Sciatic nerve (tissue), 2 donors: ENCODE measurements at regions not wholly inside any gene's neighbourhood (a gene's known extent, or its start where the extent isn't known, plus 50 kb on each side); places are given as distances from the start of the nearest gene placed in this dataset.
A peak's percentile ranks its signal among the peaks of the same experiment; 100 is the strongest.

Experiments
- ATAC-seq: fragments of 200-7000 bp; cut with Tn5 transposase; one replicate; pipeline ENCODE4 v1.9.1; 2020; ENCODE audit warnings: mild to moderate bottlenecking, moderate library complexity
- DNase-seq: peaks from one replicate; pipeline ENCODE4 v3.0.0-alpha.2; 2020; ENCODE audit warnings: low spot score
- intact Hi-C: fragments of 100-400 bp; cut with DNase I; formaldehyde crosslinking; loops from one replicate; pipeline ENCODE4 v1.14.2; 2022
- donor health status: DM: no; HTN: no; CAD: no.
- donor health status: DM: no; HTN: no; CAD: no.

DNA sequence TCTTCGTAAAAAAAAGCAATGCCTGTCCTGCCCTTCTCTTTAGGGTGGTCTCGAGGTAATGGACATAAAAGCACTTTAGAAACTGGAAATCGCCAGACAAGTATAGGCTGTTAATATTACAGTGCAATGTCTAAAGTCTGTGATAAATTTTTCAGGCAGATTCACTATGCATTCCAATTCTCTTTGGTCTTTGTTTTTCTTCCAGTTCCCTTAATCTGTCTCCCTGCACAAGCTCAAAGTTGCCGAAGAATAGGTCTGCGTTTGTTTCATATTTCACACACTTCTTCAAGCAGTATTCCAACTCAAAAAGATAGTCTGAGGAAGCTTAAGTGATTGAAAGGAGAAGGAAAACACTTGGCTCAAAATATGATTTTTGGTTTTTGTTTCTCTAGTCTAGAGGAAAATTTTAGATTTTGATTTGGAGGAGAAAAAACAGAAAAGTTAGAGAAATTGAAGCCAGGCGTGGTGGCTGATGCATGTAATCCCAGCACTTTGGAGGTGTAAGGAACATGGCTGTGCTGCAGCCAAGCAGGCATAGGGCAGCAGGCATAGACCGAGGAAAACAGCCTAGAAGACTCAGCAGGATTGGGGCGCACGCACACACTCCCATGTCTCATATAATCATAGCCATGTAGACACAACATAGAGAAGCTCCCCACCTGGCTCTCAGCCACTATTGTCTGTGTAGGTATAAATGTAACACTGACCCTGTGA lies 96.2 kb upstream of the TMPO start:
- intact Hi-C loops = no loop called here
- peak; percentile 4 for ATAC-seq
- no peak for DNase-seq

DNA sequence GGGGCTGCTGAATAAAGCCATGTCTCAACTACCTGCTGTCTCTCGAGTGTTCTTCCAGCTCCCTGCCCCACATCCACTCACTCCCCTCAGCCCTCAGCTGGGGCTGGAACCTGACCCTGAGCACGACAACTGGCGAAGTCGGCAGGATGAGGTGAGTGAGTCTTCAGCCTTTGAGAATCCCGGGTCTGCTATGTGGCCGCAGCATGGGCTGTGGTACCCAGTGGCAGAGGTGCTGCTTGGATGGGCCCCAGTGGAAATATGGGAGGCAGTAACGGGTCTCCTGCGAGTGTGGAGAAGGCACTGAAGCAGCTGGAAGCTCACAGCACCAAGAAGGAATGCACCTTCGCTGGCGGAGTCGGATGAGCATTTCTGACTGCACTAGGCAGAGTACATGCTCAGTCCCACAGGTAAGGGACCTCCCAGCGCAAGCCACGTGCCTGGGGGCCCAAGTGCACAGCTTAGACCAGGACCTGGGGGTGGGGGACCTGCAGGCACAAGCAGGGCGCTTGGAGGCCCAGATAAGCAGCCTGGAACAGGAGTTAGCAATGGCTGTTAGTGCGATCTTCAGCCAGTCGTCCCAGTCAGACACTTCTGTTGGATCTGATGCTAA lies 95.5 kb upstream of the TMPO start:
- no peak for ATAC-seq
- no peak for DNase-seq
- intact Hi-C loops = loop anchor here (10.0 kb wide), 1 partner anchor 95 kb away; the partner anchor contains the start of gene TMPO

DNA sequence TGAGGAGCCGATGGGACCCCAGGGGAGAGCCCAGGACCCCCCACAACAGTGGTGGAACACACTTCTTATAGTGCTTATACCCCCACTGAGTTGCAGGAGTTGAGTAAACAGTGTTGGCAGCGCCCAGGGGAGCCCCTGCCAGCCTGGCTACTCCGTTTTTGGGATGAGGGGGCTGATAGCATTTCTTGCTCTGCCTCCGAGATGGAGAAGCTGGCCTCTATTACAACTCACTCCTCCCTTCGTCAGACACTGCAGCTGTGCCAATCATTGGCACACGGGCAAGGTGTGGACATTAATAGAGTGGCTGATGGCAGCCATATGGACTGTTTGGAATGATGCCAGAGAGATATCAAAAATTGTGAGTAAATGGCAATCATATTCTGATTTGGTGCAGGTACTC lies 94.9 kb upstream of the TMPO start:
- ATAC-seq (no peak), DNase-seq (no peak)
- intact Hi-C loops = loop anchor here (10.0 kb wide), 1 partner anchor 94 kb away; the partner anchor contains the start of gene TMPO

DNA sequence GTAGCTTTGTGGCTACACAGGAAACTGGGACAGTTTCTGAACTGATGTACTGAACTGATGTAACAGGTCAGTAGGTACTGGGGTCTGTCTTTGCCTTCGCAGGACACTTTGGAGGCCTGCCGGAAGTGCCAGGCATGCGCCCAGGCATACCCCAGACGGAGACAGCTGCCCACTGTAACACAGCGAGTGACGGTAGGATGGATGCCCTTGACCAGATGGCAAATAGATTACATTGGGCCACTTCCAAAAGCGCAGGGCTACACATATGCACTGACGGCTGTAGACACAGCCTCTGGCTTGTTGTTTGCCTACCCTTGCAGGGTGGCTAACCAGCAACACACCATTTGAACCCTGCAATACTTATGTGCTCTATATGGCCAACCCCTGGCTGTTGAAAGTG lies 94.1 kb upstream of the TMPO start:
- DNase-seq = no peak
- intact Hi-C loops = loop anchor here (10.0 kb wide), 1 partner anchor 93 kb away; the partner anchor contains the start of gene TMPO
- ATAC-seq = no peak

DNA sequence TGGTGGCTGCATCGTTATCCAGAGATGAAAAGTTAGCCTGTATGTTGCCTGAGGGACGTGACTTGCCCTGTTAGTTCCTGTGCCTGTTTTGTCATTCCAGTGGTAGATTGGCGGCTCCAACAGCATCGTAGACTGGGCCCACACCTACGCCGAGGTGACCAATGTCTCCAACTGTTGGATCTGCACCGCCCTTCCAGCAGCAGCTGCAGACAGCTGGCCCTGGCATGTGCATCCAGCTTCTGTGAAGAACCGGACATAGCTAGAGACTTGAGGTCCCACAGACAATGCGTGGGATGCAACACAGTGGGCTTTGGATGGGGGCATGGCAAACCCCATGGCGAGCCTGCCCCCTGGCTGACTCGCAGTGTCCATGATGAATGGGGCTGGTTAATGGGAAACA lies 93.0 kb upstream of the TMPO start:
- ATAC-seq (no peak), DNase-seq (no peak)
- intact Hi-C loops = loop anchor here (10.0 kb wide), 1 partner anchor 92 kb away; the partner anchor contains the start of gene TMPO

DNA sequence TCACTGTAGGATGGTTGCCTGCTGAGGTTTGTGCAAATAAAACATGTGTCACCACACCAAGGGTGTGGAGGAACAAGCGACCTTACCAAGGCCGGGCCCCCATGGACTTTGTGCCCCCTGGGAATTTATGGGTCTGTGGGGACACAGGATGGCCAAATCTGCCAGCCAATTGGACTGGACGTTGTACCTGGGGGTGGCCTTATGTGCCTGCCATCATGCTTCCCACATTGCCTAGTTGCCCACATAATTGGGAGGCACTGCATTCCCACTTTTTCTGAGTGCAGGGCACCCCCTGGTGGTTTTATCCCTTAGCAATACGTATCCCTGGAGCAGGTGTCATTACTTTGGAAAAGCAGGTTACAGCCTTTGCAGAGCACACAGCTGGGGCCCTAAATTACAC lies 92.6 kb upstream of the TMPO start:
- ATAC-seq (no peak), DNase-seq (no peak)
- intact Hi-C loops = loop anchor here (10.0 kb wide), 1 partner anchor 92 kb away; the partner anchor contains the start of gene TMPO

DNA sequence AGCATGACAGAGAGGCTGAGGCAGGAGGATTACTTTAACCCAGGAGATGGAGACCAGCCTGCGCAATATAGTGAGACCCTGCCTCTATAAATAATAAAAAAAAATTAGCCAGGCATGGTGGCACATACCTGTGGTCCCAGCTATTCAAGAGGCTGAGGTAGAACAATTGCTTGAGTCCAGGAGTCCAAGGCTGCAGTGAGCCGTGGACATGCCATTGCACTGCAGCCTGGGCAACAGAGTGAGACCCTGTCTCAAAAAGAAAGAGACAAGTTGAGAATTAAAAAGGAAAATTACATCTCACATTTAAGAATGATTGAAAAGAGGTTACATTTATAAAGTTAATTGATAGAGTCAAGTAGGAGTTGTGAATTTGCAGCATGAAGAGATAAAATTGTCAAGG lies 91.4 kb upstream of the TMPO start:
- intact Hi-C loops = loop anchor here (10.0 kb wide), 1 partner anchor 91 kb away; the partner anchor contains the start of gene TMPO
- ATAC-seq (no peak), DNase-seq (no peak)

DNA sequence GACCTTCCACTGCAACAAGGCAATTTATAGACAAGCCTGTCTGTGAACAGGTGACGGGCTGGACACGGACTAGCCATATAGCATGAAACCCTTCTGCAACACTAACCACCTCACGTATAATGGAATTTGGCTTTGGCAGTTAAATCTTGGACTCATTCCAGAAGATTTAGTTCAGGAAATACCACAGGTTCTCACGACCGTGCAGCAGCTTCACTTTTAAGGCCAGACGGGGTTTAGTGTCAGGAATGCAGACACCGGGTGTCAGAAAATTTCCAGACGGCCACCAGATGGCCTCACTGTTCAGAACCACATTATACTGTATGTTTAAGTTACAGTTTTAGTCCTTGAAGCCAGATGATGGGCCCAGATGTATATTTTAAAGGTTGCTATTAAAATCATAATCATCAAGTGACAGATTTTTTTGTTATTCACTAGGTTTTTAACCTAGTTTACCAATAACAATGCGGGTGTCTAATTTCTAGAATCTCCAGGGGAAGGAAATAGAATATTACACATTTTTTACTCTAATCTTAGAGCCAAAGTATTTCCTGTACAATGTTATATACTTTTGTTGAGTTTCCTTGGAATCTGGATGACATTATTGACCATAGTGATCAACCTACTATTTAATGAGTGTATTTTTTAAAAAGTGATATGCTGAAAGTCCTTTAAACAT lies 90.5 kb upstream of the TMPO start:
- ATAC-seq (peak; percentile 79), DNase-seq (peak; percentile 80)

DNA sequence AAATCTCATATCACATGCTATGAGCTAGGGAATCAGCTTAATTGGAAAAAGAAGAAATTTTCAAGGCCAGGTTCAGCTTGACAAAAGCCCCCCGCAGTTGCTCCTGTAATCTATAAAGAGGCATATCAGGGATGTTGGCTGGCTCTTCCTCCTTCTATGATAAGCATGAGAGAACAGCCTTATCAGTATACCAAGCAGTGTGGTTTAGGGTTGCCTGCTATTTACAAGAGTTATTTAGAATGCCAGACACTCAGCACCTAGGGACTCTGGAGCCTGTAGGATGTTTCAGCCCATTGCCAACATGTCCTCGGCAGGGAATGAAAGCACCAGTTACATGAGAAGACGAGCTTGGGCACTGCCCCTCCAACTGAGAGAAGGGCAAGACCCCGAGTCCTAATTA lies 89.5 kb upstream of the TMPO start:
- intact Hi-C loops = loop anchor here (10.0 kb wide), 1 partner anchor 89 kb away; the partner anchor contains the start of gene TMPO
- no peak for ATAC-seq
- DNase-seq = no peak

More for the DNA sequence above, 90.5 kb upstream of the TMPO start:
- intact Hi-C loops = loop anchor here (10.0 kb wide), 1 partner anchor 90 kb away; the partner anchor contains the start of gene TMPO

DNA sequence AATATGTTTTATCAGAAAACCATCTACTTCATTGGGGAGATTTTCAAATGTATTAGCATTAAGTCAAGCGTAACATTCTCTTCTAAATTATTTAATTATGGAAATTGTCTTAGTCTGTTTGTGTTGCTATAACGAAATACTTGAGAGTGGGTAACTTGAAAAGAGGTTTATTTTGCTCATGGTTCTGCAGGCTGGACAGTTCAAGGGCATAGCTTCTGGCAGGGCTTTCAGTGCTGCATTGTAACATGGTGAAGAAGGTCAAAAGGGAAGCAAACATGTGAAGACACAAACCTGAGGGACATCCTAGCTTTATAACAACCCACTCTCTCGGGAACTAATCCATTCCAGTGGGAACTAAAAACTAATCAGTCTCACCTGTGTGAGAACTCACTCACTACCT lies 84.3 kb upstream of the TMPO start:
- intact Hi-C loops = no loop called here
- DNase-seq (no peak), ATAC-seq (no peak)

DNA sequence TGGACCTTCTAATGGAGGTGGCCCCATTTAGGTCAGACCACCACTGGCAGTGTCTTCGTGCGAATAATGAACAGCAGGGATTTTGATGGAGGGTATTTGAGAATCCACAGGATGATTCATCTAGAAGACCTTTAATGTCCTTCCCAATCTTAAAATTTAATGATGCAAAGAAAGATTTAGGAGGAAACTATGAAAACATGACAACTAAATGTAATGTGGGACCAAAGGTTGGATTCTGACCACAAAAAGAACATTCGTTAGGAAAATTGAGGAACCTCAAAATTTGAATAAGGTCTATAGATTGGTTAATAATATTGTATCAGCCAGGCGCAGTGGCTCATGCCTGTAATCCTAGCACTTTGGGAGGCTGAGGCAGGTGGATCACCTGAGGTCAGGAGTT lies 78.2 kb upstream of the TMPO start:
- DNase-seq (no peak), ATAC-seq (no peak)
- intact Hi-C loops = no loop called here

DNA sequence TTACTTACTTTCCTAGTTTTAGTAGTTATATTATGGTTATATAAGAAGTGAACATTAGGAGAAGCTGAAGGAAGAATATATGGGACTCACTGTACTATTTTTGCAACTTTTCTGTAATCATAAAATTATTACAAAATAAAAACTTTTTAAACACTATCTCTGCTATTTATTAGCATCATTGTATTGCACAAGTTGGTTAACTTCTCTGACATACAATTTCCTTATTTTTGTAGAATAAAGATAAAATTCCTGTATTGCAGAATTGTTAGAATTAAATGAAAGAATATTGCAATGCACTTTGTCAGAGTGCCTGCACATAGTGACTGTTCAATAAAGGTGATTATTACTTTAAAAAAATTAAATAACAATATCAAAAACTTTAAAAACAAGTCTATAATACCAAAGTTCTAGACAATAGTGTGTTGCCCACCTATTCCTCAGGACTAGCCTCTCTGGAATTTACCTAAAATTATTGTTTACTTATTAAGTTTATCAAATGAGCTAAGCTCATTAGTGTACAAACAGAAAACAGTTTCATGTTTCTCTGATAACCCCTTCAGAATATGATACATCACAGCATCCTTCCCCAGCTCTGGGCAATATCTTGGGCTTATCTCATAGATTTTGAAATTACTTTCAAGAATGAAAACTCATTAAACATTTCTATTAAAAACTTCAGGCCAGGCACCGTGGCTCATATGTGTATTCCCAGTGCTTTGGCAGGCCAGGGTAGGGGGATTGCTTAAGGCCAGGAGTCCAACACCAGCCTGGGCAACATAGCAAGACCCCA lies 77.4 kb upstream of the TMPO start:
- intact Hi-C loops = no loop called here
- ATAC-seq = no peak
- DNase-seq = no peak

DNA sequence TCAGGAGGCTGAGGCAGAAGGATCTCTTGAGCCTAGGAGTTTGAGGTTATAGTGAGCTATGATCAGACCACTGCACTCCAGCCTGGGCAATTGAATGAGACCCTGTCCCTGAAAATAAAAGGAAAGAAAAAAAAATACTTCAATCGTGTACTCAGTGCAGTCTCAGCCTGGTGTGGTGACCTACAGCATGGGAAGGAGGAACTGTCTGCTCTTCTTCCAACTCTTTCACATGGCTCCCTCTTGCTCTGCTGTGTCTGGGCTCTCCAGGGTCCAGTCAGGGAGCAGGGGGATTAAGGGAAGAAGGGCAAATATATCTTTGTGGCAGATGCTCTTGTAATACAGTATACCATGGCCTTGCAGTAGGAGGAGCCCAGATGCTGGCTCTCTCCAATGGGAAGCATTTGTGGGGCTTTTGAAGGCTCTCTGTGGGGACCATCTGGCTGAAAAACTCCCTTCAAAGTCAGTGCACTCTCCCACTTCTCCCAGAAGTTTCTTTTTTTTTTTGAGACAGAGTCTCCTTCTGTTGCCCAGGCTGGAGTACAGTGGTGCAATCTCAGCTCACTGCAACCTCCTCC lies 76.6 kb upstream of the TMPO start:
- DNase-seq (no peak), ATAC-seq (peak; percentile 24)
- intact Hi-C loops = no loop called here

DNA sequence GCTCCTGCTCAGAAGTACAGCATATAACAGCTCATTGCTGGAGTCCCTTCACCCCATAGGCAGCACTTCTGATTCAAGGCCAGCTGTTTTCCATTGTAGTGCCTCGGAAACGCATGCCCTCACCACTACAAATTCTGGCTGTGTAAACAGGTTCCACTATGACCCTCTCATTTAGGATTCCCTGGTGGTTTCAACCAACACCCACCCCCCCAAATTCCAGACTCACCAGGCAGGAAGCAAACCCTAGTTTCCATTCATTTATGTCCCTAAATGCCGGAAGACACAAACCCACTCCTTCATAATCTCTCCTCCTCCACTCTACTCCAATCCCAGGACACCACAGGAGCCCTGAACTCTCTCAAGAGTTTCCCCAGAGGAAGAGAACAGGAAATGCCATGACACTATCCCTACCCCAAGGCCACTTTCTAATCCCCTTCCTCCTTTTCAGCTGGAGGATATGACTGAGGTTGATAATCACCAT lies 75.9 kb upstream of the TMPO start:
- DNase-seq (no peak), ATAC-seq (peak; percentile 79)
- intact Hi-C loops = no loop called here

DNA sequence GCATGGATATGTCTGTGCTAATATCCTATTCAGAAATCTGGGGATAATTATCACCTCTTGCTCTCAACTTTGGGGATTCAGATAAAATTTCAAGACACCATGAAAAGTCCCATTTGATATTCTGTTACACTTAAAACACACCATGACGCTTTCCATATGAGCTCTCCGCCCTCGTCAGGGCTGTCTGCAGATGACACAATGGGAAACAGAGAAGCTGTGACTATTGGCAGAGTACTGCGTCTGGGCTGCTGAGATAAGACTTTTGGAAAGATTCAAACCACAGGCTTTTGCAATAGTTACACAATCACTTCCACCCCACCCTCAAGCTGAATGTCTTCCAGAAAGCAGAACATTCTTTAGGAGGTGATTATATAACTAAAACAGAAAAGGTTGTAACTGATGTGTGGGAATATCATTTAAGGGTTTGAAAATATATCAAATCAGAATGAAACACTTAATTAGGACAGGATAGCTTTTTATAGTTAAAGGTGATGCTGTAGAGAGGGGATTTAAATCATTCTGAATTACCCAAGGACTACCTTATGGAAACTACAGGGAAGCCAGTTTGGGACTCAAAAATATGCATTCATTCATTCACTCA lies 75.3 kb upstream of the TMPO start:
- peak; percentile 99 for ATAC-seq
- intact Hi-C loops = no loop called here
- peak; percentile 69 for DNase-seq

DNA sequence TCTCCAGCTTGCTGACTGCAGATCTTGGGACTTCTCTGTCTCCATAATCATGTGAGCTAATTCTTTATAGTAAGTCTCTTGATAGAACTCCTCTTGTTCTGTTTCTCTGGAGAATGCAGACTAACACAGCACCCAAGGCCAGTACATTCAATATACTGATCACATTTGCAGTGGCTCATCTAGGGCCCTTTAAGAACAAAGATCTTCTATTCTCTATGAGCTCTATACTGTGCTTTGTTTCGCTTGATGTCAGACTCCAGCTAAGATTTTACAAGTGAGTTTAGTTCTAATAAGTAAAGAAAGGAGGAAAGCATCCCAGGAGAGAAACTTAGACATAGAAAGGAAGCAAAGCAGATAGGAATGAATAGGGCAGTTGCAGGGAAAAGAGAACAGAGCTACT lies 69.3 kb upstream of the TMPO start:
- no peak for DNase-seq
- ATAC-seq = no peak
- intact Hi-C loops = no loop called here

DNA sequence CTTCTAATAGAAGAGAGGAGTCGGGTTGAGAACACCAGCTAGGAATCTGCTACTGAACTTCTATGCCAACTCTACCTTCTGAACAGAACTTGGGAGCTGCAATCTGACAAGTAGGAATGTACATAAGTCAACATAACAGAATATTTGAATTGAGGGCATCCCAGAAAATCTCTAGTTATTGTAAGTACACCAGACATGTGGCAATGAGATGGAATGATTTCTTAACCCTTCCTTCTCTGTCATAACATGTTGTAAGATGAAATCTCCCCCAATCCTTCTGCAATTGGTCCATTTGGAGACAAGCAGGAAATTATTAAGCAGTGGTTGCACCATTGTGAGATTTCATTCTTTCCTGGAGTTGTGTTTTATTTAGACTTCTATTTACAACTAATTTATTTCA lies 68.7 kb upstream of the TMPO start:
- ATAC-seq = no peak
- DNase-seq = no peak
- intact Hi-C loops = no loop called here

DNA sequence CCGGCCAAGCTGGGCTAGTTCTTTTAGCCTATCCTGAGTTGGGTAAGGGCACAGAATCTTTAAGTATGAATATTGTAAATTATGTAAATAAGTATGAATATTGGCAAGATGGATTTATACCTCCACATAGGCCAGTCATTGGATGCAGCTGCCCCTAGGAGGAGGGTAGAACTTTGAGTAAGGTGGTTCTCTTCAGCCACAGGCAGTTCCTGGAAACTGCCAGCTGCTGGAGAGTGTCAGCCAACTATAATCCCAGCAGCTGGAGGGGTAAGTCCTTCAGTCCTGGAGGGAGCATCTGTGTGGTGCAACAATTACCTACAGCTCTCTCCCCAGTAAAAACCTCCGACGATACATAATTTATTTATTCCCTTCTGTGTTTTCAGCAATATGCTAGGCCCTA lies 65.8 kb upstream of the TMPO start:
- ATAC-seq = no peak
- DNase-seq = no peak
- intact Hi-C loops = no loop called here
